Kidney epithelial cell (primary cell): ENCODE measurements at regions not wholly inside any gene's neighbourhood (a gene's known extent, or its start where the extent isn't known, plus 50 kb on each side); places are given as distances from the start of the nearest gene placed in this dataset.
"Not testable (repeated sequence)": the region's sequence is repeated elsewhere in the genome, so short reads cannot be mapped to it uniquely, and the experiment has no call there.

Source experiments
- DNase-seq: peaks from one replicate; pipeline ENCODE4 v3.0.0-alpha.2; 2010; ENCODE audit warnings: low read depth
- H3K27me3 ChIP-seq: 2 replicates; pipeline ENCODE4 v1.6.0; 2011; ENCODE audit warnings: low read length; ENCODE audit not compliant: control insufficient read depth, insufficient read depth
- H3K36me3 ChIP-seq: 2 replicates; pipeline ENCODE4 v1.5.1; 2011; ENCODE audit warnings: low read length; ENCODE audit not compliant: control insufficient read depth, insufficient read depth
- H3K4me3 ChIP-seq: 2 replicates; pipeline ENCODE4 v1.5.1; 2011; ENCODE audit warnings: low read depth, mild to moderate bottlenecking, control low read depth, low read length
- CTCF ChIP-seq: IDR thresholded peaks from 2 replicates; pipeline ENCODE4 v1.5.1; 2011; ENCODE audit warnings: mild to moderate bottlenecking, moderate library complexity, low read length, control low read depth, inconsistent platforms; ENCODE audit not compliant: insufficient read depth, poor library complexity, severe bottlenecking

GRCh38 chr14:34381304-34381703 lies 80.7 kb downstream of the SPTSSA start:
- not testable (repeated sequence) for H3K4me3 ChIP-seq, H3K36me3 ChIP-seq, DNase-seq, H3K27me3 ChIP-seq

- DNase-seq: no peak
Measured at GRCh38 chr14:34380471-34380845, 81.6 kb downstream of the SPTSSA start.

GRCh38 chr14:34379816-34380470 lies 82.1 kb downstream of the SPTSSA start:
- DNase-seq: no peak
- TF ChIP-seq CTCF: no peak
- H3K4me3 ChIP-seq: no peak overlapping the region
- H3K36me3 ChIP-seq: no peaks in the 10 kb centered on the region
- no peaks in the 10 kb centered on the region for H3K27me3 ChIP-seq

More at GRCh38 chr14:34380471-34380845, 81.6 kb downstream of the SPTSSA start:
- TF ChIP-seq CTCF: no peak
- Histone ChIP-seq H3K36me3 (no peaks in the 10 kb centered on the region), H3K27me3 (no peaks in the 10 kb centered on the region), H3K4me3 (no peak overlapping the region)

GRCh38 chr14:34376649-34377267 lies 85.3 kb downstream of the SPTSSA start:
- no peak for TF ChIP-seq CTCF
- Histone ChIP-seq H3K27me3 (no peaks in the 10 kb centered on the region), H3K4me3 (no peak overlapping the region), H3K36me3 (no peaks in the 10 kb centered on the region)
- DNase-seq: no peak

- H3K36me3 ChIP-seq: no peaks in the 10 kb centered on the region
- H3K27me3 ChIP-seq: no peaks in the 10 kb centered on the region
- TF ChIP-seq CTCF: no peak
- H3K4me3 ChIP-seq: no peak overlapping the region
- no peak for DNase-seq
Measured at GRCh38 chr14:34374998-34375740, 86.9 kb downstream of the SPTSSA start.

- no peaks in the 10 kb centered on the region for H3K27me3 ChIP-seq
- H3K36me3 ChIP-seq: no peaks in the 10 kb centered on the region
- H3K4me3 ChIP-seq: no peak overlapping the region
- TF ChIP-seq CTCF: no peak
- no peak for DNase-seq
Measured at GRCh38 chr14:34373191-34373590, 88.8 kb downstream of the SPTSSA start.
